Loucy (cell line): ENCODE measurements at regions not wholly inside any gene's neighbourhood (a gene's known extent, or its start where the extent isn't known, plus 50 kb on each side); places are given as distances from the start of the nearest gene placed in this dataset.
"Not testable (repeated sequence)": the region's sequence is repeated elsewhere in the genome, so short reads cannot be mapped to it uniquely, and the experiment has no call there.

Experiments
- H2AFZ ChIP-seq: fragments of 200-600 bp; sonication (generic); 2 replicates; pipeline ENCODE4 v1.6.0; 2016; ENCODE audit warnings: antibody characterized with exemption, mild to moderate bottlenecking, low read length, moderate library complexity
- H3F3A ChIP-seq: fragments of 200-600 bp; 2 replicates; pipeline ENCODE4 v1.6.0; 2016; ENCODE audit warnings: antibody characterized with exemption, low read depth, mild to moderate bottlenecking
- H3K27me3 ChIP-seq: fragments of 200-600 bp; sonication (generic); 2 replicates; pipeline ENCODE4 v1.6.1; 2014; ENCODE audit warnings: low read length, mild to moderate bottlenecking; ENCODE audit not compliant: insufficient read depth, poor library complexity, severe bottlenecking
- H3K36me3 ChIP-seq: fragments of 200-600 bp; sonication (generic); 2 replicates; pipeline ENCODE4 v1.6.1; 2016; ENCODE audit warnings: low read length; ENCODE audit not compliant: insufficient read depth
- H3K4me1 ChIP-seq: fragments of 200-600 bp; sonication (generic); 2 replicates; pipeline ENCODE4 v1.5.1; 2014; ENCODE audit warnings: low read length, mild to moderate bottlenecking; ENCODE audit not compliant: insufficient read depth, poor library complexity, severe bottlenecking
- H3K4me2 ChIP-seq: fragments of 200-600 bp; sonication (generic); 2 replicates; pipeline ENCODE4 v1.6.0; 2014; ENCODE audit warnings: antibody characterized with exemption, low read length, low read depth, mild to moderate bottlenecking; ENCODE audit not compliant: poor library complexity, severe bottlenecking
- H3K4me3 ChIP-seq: fragments of 200-600 bp; sonication (generic); 2 replicates; pipeline ENCODE4 v1.5.1; 2014; ENCODE audit warnings: low read length, mild to moderate bottlenecking, mixed read lengths; ENCODE audit not compliant: poor library complexity, severe bottlenecking
- H3K79me2 ChIP-seq: fragments of 200-600 bp; sonication (generic); 2 replicates; pipeline ENCODE4 v1.6.1; 2014; ENCODE audit warnings: low read length; ENCODE audit not compliant: insufficient read depth
- H3K9ac ChIP-seq: fragments of 200-600 bp; sonication (generic); 2 replicates; pipeline ENCODE4 v1.6.0; 2014; ENCODE audit warnings: mild to moderate bottlenecking, low read depth, low read length, moderate library complexity; ENCODE audit not compliant: poor library complexity, severe bottlenecking
- H3K9me2 ChIP-seq: fragments of 200-600 bp; sonication (generic); replicated peaks from 2 replicates; pipeline ENCODE4 v1.6.1; 2016; ENCODE audit warnings: low read depth, low read length, mixed read lengths
- H3K9me3 ChIP-seq: fragments of 200-600 bp; sonication (generic); 2 replicates; pipeline ENCODE4 v1.6.1; 2014; ENCODE audit warnings: mild to moderate bottlenecking, antibody characterized with exemption, low read length, low read depth; ENCODE audit not compliant: insufficient read depth
- H4K20me1 ChIP-seq: fragments of 200-600 bp; sonication (generic); 2 replicates; pipeline ENCODE4 v1.6.0; 2014; ENCODE audit warnings: antibody characterized with exemption, low read length, mild to moderate bottlenecking; ENCODE audit not compliant: insufficient read depth, poor library complexity, severe bottlenecking
- CTCF ChIP-seq: fragments of 200-600 bp; sonication (generic); conservative IDR thresholded peaks from 2 replicates; pipeline ENCODE4 v1.5.1; 2014; ENCODE audit warnings: mild to moderate bottlenecking, antibody characterized with exemption, low read length
- EZH2phosphoT487 ChIP-seq: fragments of 200-600 bp; IDR thresholded peaks from 2 replicates; pipeline ENCODE4 v1.6.1; 2018; ENCODE audit warnings: antibody characterized with exemption, mild to moderate bottlenecking, moderate library complexity, borderline replicate concordance

- no peak overlapping the region for H2AFZ ChIP-seq
- H3K79me2 ChIP-seq, result no peaks in the 10 kb centered on the region
- H3K9me3 ChIP-seq, result no peaks in the 10 kb centered on the region
- no peaks in the 10 kb centered on the region for H3K36me3 ChIP-seq
- no peaks in the 10 kb centered on the region for H3K9me2 ChIP-seq
- H3K9ac ChIP-seq, result no peak overlapping the region
- H3K4me3 ChIP-seq, result no peak overlapping the region
- H4K20me1 ChIP-seq, result no peaks in the 10 kb centered on the region
- H3F3A ChIP-seq, result no peaks in the 10 kb centered on the region
- H3K4me1 ChIP-seq, result no peaks in the 10 kb centered on the region
- no peak overlapping the region for H3K4me2 ChIP-seq
- TF ChIP-seq EZH2phosphoT487 (no peak), CTCF (no peak)
- no peaks in the 10 kb centered on the region for H3K27me3 ChIP-seq
Measured at GRCh38 chr12:97075934-97076630, 169.0 kb downstream of the NEDD1 start.

GRCh38 chr12:97076912-97077311, 169.9 kb downstream of the NEDD1 start:
- H3K27me3 ChIP-seq, H3K9me2 ChIP-seq, H2AFZ ChIP-seq, H3F3A ChIP-seq, H3K4me1 ChIP-seq, H4K20me1 ChIP-seq, H3K36me3 ChIP-seq, H3K9ac ChIP-seq, H3K79me2 ChIP-seq, H3K4me3 ChIP-seq, H3K4me2 ChIP-seq, H3K9me3 ChIP-seq: not testable (repeated sequence)

- H3K4me3 ChIP-seq, result no peak overlapping the region
- H4K20me1 ChIP-seq, result no peaks in the 10 kb centered on the region
- no peaks in the 10 kb centered on the region for H3K79me2 ChIP-seq
- no peaks in the 10 kb centered on the region for H3K9me3 ChIP-seq
- H3K9me2 ChIP-seq, result no peaks in the 10 kb centered on the region
- no peaks in the 10 kb centered on the region for H3K4me1 ChIP-seq
- H3K36me3 ChIP-seq, result no peaks in the 10 kb centered on the region
- no peaks in the 10 kb centered on the region for H3K27me3 ChIP-seq
- H3K4me2 ChIP-seq, result no peak overlapping the region
- no peak overlapping the region for H3K9ac ChIP-seq
- no peaks in the 10 kb centered on the region for H3F3A ChIP-seq
- H2AFZ ChIP-seq, result no peak overlapping the region
- no peak for TF ChIP-seq CTCF
- TF ChIP-seq EZH2phosphoT487, result no peak
Measured at GRCh38 chr12:97082029-97082428, 175.0 kb downstream of the NEDD1 start.

GRCh38 chr12:97093187-97093683, 186.2 kb downstream of the NEDD1 start:
- Histone ChIP-seq H3K27me3 (no peaks in the 10 kb centered on the region), H3K36me3 (no peaks in the 10 kb centered on the region), H4K20me1 (no peaks in the 10 kb centered on the region), H3K9me3 (no peaks in the 10 kb centered on the region), H3K9me2 (no peaks in the 10 kb centered on the region), H2AFZ (no peak overlapping the region), H3F3A (no peaks in the 10 kb centered on the region), H3K4me3 (no peak overlapping the region), H3K4me1 (no peaks in the 10 kb centered on the region), H3K4me2 (no peak overlapping the region), H3K79me2 (no peaks in the 10 kb centered on the region), H3K9ac (no peak overlapping the region)
- TF ChIP-seq EZH2phosphoT487 (no peak), CTCF (no peak)
